H9 (cell line): ENCODE measurements at regions not wholly inside any gene's neighbourhood (a gene's known extent, or its start where the extent isn't known, plus 50 kb on each side); places are given as distances from the start of the nearest gene placed in this dataset.

Experiments
- DNase-seq: peaks from one replicate; pipeline ENCODE4 v3.0.0-alpha.2; 2017
- H2AFZ ChIP-seq: one replicate; pipeline ENCODE4 v1.6.1; 2013; ENCODE audit warnings: mild to moderate bottlenecking, low read length, control low read depth, moderate library complexity
- H2AK5ac ChIP-seq: 2 replicates; pipeline ENCODE4 v1.6.1; 2013; ENCODE audit warnings: low read length, control low read depth, mixed read lengths; ENCODE audit not compliant: insufficient read length
- H2BK120ac ChIP-seq: one replicate; pipeline ENCODE4 v1.6.1; 2013; ENCODE audit warnings: low read depth, mild to moderate bottlenecking, low read length, control low read depth, inconsistent platforms; ENCODE audit not compliant: poor library complexity, severe bottlenecking
- H2BK12ac ChIP-seq: 2 replicates; pipeline ENCODE4 v1.6.1; 2013; ENCODE audit warnings: low read length, control low read depth, mixed read lengths, low read depth; ENCODE audit not compliant: insufficient read length
- H2BK15ac ChIP-seq: 2 replicates; pipeline ENCODE4 v1.6.1; 2013; ENCODE audit warnings: low read depth, low read length, control low read depth
- H2BK20ac ChIP-seq: one replicate; pipeline ENCODE4 v1.6.1; 2013; ENCODE audit warnings: low read depth, mild to moderate bottlenecking, low read length, control low read depth, inconsistent platforms; ENCODE audit not compliant: poor library complexity, severe bottlenecking
- H2BK5ac ChIP-seq: 2 replicates; pipeline ENCODE4 v1.6.1; 2013; ENCODE audit warnings: low read length, control low read depth, mixed read lengths; ENCODE audit not compliant: insufficient read length
- H3K14ac ChIP-seq: 2 replicates; pipeline ENCODE4 v1.6.1; 2013; ENCODE audit warnings: low read length, control low read depth; ENCODE audit not compliant: insufficient read depth
- H3K18ac ChIP-seq: 2 replicates; pipeline ENCODE4 v1.6.1; 2013; ENCODE audit warnings: low read depth, mild to moderate bottlenecking, mixed read lengths, low read length, control low read depth; ENCODE audit not compliant: insufficient read length
- H3K23ac ChIP-seq: 2 replicates; pipeline ENCODE4 v1.6.1; 2013; ENCODE audit warnings: low read length, control low read depth, mixed read lengths, low read depth; ENCODE audit not compliant: insufficient read length
- H3K23me2 ChIP-seq: 2 replicates; pipeline ENCODE4 v1.6.1; 2013; ENCODE audit warnings: low read depth, mild to moderate bottlenecking, mixed read lengths, low read length, control low read depth; ENCODE audit not compliant: insufficient read length, poor library complexity, severe bottlenecking
- H3K27ac ChIP-seq: 2 replicates; pipeline ENCODE4 v1.5.1; 2013; ENCODE audit warnings: low read length, control low read depth, mixed read lengths, low read depth; ENCODE audit not compliant: insufficient read length
- H3K27me3 ChIP-seq: 2 replicates; pipeline ENCODE4 v1.6.1; 2013; ENCODE audit warnings: low read length, control low read depth, inconsistent platforms; ENCODE audit not compliant: insufficient read depth
- H3K4ac ChIP-seq: 2 replicates; pipeline ENCODE4 v1.6.1; 2013; ENCODE audit warnings: low read depth, mild to moderate bottlenecking, control low read depth, inconsistent platforms, low read length, moderate library complexity
- H3K4me1 ChIP-seq: 2 replicates; pipeline ENCODE4 v1.6.1; 2013; ENCODE audit warnings: low read length, control low read depth, inconsistent platforms; ENCODE audit not compliant: insufficient read depth
- H3K4me2 ChIP-seq: 2 replicates; pipeline ENCODE4 v1.6.1; 2013; ENCODE audit warnings: low read length, control low read depth, mixed read lengths; ENCODE audit not compliant: insufficient read length, insufficient read depth
- H3K56ac ChIP-seq: 2 replicates; pipeline ENCODE4 v1.6.1; 2013; ENCODE audit warnings: low read depth, mild to moderate bottlenecking, mixed read lengths, low read length, control low read depth; ENCODE audit not compliant: insufficient read length
- H3K79me1 ChIP-seq: 2 replicates; pipeline ENCODE4 v1.6.1; 2013; ENCODE audit warnings: low read depth, mild to moderate bottlenecking, moderate library complexity, low read length, control low read depth, inconsistent platforms; ENCODE audit not compliant: insufficient read depth, poor library complexity, severe bottlenecking
- H3K79me2 ChIP-seq: 2 replicates; pipeline ENCODE4 v1.6.1; 2013; ENCODE audit warnings: low read length, control low read depth, inconsistent platforms; ENCODE audit not compliant: insufficient read depth
- H3K9ac ChIP-seq: 2 replicates; pipeline ENCODE4 v1.6.1; 2013; ENCODE audit warnings: low read length, control low read depth, mixed read lengths; ENCODE audit not compliant: insufficient read length; ENCODE audit errors: extremely low read depth
- H3K9me3 ChIP-seq: one replicate; pipeline ENCODE4 v1.6.1; 2013; ENCODE audit warnings: low read depth, low read length, inconsistent platforms; ENCODE audit not compliant: control insufficient read depth
- H3T11ph ChIP-seq: one replicate; pipeline ENCODE4 v1.6.1; 2013; ENCODE audit warnings: mild to moderate bottlenecking, low read length, control low read depth, inconsistent platforms
- H4K20me1 ChIP-seq: one replicate; pipeline ENCODE4 v1.6.1; 2013; ENCODE audit not compliant: control insufficient read depth, insufficient read length, insufficient read depth
- H4K5ac ChIP-seq: 2 replicates; pipeline ENCODE4 v1.6.1; 2013; ENCODE audit warnings: low read depth, mild to moderate bottlenecking, mixed read lengths, low read length, control low read depth; ENCODE audit not compliant: insufficient read length
- H4K8ac ChIP-seq: replicated peaks from 2 replicates; pipeline ENCODE4 v1.6.1; 2013; ENCODE audit warnings: low read length, control low read depth, mixed read lengths, low read depth; ENCODE audit not compliant: insufficient read length
- H4K91ac ChIP-seq: 2 replicates; pipeline ENCODE4 v1.6.1; 2013; ENCODE audit warnings: low read depth, mild to moderate bottlenecking, moderate library complexity, mixed read lengths, low read length, control low read depth; ENCODE audit not compliant: insufficient read length
- H3K27ac Mint-ChIP-seq, 3 experiments: 2 replicates in 2 of 3; 3 replicates in 1 of 3; pipeline ENCODE4 v1.8.0; 2020 to 2021; ENCODE audit warnings: mixed read lengths in 3 of 3, mild to moderate bottlenecking in 1 of 3, moderate library complexity in 1 of 3
- H3K27me3 Mint-ChIP-seq: 2 replicates; pipeline ENCODE4 v1.8.0; 2021; ENCODE audit warnings: low read depth, mild to moderate bottlenecking, moderate library complexity, mixed read lengths
- H3K36me3 Mint-ChIP-seq, 3 experiments: 2 replicates in 2 of 3; 3 replicates in 1 of 3; pipeline ENCODE4 v1.8.0; 2020 to 2021; ENCODE audit warnings: low read depth in 3 of 3, mixed read lengths in 3 of 3; ENCODE audit not compliant: insufficient read depth in 1 of 3
- H3K4me1 Mint-ChIP-seq, 2 experiments: 2 replicates each; pipeline ENCODE4 v1.8.0; 2020; ENCODE audit warnings: mixed read lengths in 2 of 2
- H3K4me3 Mint-ChIP-seq, 2 experiments: 2 replicates in 1 of 2; 3 replicates in 1 of 2; pipeline ENCODE4 v1.8.0; 2020 to 2021; ENCODE audit warnings: mild to moderate bottlenecking in 2 of 2, mixed read lengths in 2 of 2, moderate library complexity in 1 of 2
- H3K9me3 Mint-ChIP-seq, 2 experiments: 2 replicates in 1 of 2; 3 replicates in 1 of 2; pipeline ENCODE4 v1.8.0; 2020; ENCODE audit warnings: mild to moderate bottlenecking in 2 of 2, mixed read lengths in 2 of 2, moderate library complexity in 1 of 2
- WGBS: extraction: QIAGEN DNeasy Blood & Tissue Kit; methylation state at CpG from one replicate; pipeline ENCODE4 v1.1.7; 2013; ENCODE audit warnings: missing lambda C conversion rate, low lambda C conversion rate, mixed read lengths; ENCODE audit not compliant: insufficient read length; ENCODE audit errors: extremely low coverage; 5-methylcytosine and 5-hydroxymethylcytosine counted together
- TF ChIP-seq, protein P1 (sequence below): fragments of 200-600 bp; sonication (generic); conservative IDR thresholded peaks from 3 replicates; pipeline ENCODE4 v1.8.0; 2021; ENCODE audit warnings: antibody characterized with exemption, mild to moderate bottlenecking

GRCh38 chr1:29695036-29695435, 458.7 kb downstream of the PTPRU start:
- Histone ChIP-seq H3K9ac (no peak overlapping the region), H3T11ph (no peak overlapping the region), H2AFZ (no peak overlapping the region), H4K20me1 (no peaks in the 10 kb centered on the region), H3K18ac (no peak overlapping the region), H3K4ac (no peak overlapping the region), H3K79me2 (no peaks in the 10 kb centered on the region), H4K5ac (no peak overlapping the region), H3K4me2 (no peak overlapping the region), H3K27ac (no peak overlapping the region), H2BK5ac (no peak overlapping the region), H2BK20ac (no peak overlapping the region), H2AK5ac (no peak overlapping the region), H4K91ac (no peak overlapping the region), H3K23me2 (no peaks in the 10 kb centered on the region), H2BK15ac (no peak overlapping the region), H3K56ac (no peak overlapping the region), H2BK120ac (no peak overlapping the region), H3K4me1 (no peaks in the 10 kb centered on the region), H3K14ac (no peak overlapping the region), H3K23ac (no peak overlapping the region), H4K8ac (no peak overlapping the region), H3K79me1 (no peaks in the 10 kb centered on the region), H3K27me3 (no peaks in the 10 kb centered on the region), H3K9me3 (no peaks in the 10 kb centered on the region), H2BK12ac (no peak overlapping the region)
- Mint-ChIP-seq H3K27me3 (peaks cover 3% of the 10 kb centered on the region; the same call in 1 of the 2 replicates), H3K27ac (no peak overlapping the region), H3K4me1 (peaks cover 3 to 18% of the 10 kb centered on the region in 2 experiments), H3K9me3 (peaks cover 5 to 8% of the 10 kb centered on the region in 2 experiments), H3K4me3 (no peak overlapping the region), H3K36me3 (peaks cover 0 to 7% (median 4%) of the 10 kb centered on the region in 3 experiments; a peak in 2 of 7 replicates)
- TF ChIP-seq, protein P1, sequence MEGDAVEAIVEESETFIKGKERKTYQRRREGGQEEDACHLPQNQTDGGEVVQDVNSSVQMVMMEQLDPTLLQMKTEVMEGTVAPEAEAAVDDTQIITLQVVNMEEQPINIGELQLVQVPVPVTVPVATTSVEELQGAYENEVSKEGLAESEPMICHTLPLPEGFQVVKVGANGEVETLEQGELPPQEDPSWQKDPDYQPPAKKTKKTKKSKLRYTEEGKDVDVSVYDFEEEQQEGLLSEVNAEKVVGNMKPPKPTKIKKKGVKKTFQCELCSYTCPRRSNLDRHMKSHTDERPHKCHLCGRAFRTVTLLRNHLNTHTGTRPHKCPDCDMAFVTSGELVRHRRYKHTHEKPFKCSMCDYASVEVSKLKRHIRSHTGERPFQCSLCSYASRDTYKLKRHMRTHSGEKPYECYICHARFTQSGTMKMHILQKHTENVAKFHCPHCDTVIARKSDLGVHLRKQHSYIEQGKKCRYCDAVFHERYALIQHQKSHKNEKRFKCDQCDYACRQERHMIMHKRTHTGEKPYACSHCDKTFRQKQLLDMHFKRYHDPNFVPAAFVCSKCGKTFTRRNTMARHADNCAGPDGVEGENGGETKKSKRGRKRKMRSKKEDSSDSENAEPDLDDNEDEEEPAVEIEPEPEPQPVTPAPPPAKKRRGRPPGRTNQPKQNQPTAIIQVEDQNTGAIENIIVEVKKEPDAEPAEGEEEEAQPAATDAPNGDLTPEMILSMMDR: no peak
- no peak for DNase-seq
- no CpG with 5 or more reads among the region's 3 CpGs for WGBS
